ENCODE measurements at regions not wholly inside any gene's neighbourhood (a gene's known extent, or its start where the extent isn't known, plus 50 kb on each side); places are given as distances from the start of the nearest gene placed in this dataset.

DNA sequence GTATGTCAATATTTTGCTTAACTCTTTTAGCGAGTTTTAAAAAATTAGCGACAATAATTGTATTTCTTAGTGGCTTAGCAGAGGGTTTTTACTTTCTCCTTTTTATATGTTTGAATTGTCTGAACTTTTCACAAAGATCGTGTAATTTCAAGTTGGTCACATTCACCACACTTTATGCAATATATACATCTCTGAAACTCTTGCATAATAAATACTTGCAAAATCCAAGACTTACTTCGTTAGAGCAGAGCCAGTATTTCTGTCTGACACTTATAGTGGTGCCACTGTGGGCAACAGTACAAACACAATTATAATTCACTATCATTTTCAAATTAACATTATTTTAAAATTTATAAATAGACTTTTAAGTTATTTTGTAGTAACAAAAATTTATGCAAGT is 62.0 kb downstream of the SUCNR1 start:
- H3K4me1 Mint-ChIP-seq, result no peaks in the 10 kb centered on the region
- H3K27me3 Mint-ChIP-seq, result peaks cover 8% of the 10 kb centered on the region
- H3K36me3 Mint-ChIP-seq (ENCODE audit: low read depth), result no peaks in the 10 kb centered on the region
- no peak overlapping the region for H3K27ac Mint-ChIP-seq
- DNase-seq, result no peak
- CTCF ChIA-PET, result no interaction called here
- H3K4me3 Mint-ChIP-seq, result no peak overlapping the region
- POLR2A ChIA-PET, result no interaction called here
- no peaks in the 10 kb centered on the region for H3K9me3 Mint-ChIP-seq

DNA sequence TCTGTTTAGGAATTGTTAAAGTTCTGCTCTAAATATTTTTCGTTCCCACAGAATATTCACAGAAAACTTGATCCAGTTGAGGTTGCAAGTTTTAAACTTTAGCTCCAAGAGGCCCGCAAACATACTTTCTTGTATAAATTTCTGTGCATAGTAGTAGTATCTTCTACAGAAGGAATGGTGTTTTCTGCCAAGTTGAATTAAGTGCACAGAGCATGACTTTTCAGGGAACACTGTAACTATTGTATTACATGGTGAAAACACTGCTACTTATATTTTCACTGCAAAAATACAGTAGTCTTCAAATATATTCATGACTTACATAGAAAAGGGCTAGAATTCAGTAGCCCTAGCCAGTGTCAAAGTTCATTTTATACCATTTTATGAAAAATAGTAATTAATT is 67.0 kb downstream of the SUCNR1 start:
- H3K27ac Mint-ChIP-seq, result no peak overlapping the region
- no peaks in the 10 kb centered on the region for H3K4me1 Mint-ChIP-seq
- no peaks in the 10 kb centered on the region for H3K9me3 Mint-ChIP-seq
- ChIA-PET POLR2A (no interaction called here), CTCF (no interaction called here)
- H3K36me3 Mint-ChIP-seq (ENCODE audit: low read depth), result no peaks in the 10 kb centered on the region
- H3K27me3 Mint-ChIP-seq, result peaks cover 10% of the 10 kb centered on the region
- no peak for DNase-seq
- H3K4me3 Mint-ChIP-seq, result no peak overlapping the region

DNA sequence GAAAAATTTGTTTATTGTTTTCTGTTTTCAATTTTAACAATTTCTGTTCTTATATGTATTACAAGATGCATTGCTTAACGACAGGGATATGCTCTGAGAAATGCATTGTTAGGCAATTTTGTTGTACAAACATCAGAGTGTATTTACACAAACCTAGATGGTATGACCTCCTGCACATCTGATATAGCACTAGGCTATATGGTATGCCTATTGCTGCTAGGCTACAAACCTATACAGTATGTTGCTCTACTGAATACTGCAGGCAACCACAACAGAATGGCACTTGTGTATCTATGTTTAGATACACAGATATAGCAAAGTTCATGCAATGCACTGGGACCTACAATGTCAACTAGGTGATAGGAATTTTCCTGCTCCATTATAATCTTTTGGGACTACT is 70.1 kb downstream of the SUCNR1 start:
- H3K4me1 Mint-ChIP-seq, result no peaks in the 10 kb centered on the region
- POLR2A ChIA-PET, result no interaction called here
- peaks cover 17% of the 10 kb centered on the region for H3K27me3 Mint-ChIP-seq
- no peak for DNase-seq
- H3K36me3 Mint-ChIP-seq (ENCODE audit: low read depth), result no peaks in the 10 kb centered on the region
- H3K9me3 Mint-ChIP-seq, result no peaks in the 10 kb centered on the region
- CTCF ChIA-PET, result no interaction called here
- no peak overlapping the region for H3K4me3 Mint-ChIP-seq
- H3K27ac Mint-ChIP-seq, result no peak overlapping the region

DNA sequence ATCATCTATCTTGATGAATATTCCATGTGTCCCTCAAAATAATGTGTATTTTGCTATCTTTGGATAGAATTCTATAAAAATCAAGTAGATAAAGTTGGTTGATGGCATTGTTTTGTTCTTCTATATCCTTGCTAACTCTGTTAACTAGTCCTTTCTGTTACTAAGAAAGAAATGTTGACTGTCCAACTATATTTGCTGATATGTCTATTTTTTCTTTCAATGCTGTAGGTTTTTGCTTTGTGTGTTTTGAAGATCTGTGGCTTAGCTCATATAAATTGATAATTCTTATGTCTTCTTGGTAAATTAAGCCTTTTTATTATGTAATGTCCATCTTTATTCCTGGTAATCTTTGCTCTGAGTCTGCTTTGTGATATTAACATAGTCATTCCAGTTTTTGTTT is 70.9 kb downstream of the SUCNR1 start:
- CTCF ChIA-PET, result no interaction called here
- POLR2A ChIA-PET, result no interaction called here
- Mint-ChIP-seq H3K4me3 (no peak overlapping the region), H3K27me3 (peaks cover 20% of the 10 kb centered on the region), H3K36me3 (ENCODE audit: low read depth) (no peaks in the 10 kb centered on the region), H3K9me3 (no peaks in the 10 kb centered on the region), H3K4me1 (no peaks in the 10 kb centered on the region), H3K27ac (no peak overlapping the region)
- DNase-seq, result no peak

DNA sequence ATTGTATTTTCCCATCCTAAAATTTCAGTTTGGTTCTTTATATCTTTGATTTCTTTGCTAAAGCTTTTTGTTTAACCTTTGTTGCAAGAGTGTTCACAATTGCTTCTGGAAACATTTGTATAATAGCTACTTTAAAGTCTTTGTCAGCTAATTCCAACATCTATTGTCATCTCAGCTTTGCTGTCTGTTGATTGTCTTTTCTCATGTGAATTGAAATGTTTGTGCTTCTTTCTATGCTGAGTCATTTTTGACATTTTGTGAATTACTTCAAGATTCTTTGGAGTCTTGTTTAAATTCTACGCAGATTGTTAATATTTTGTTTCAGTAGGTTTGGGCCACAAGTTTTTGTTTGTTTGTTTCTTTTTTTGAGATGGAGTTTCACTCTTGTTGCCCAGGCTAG is 73.2 kb downstream of the SUCNR1 start:
- H3K27ac Mint-ChIP-seq, result no peak overlapping the region
- no peak overlapping the region for H3K4me3 Mint-ChIP-seq
- no peak for DNase-seq
- H3K36me3 Mint-ChIP-seq (ENCODE audit: low read depth), result no peaks in the 10 kb centered on the region
- POLR2A ChIA-PET, result no interaction called here
- CTCF ChIA-PET, result no interaction called here
- H3K4me1 Mint-ChIP-seq, result no peaks in the 10 kb centered on the region
- H3K27me3 Mint-ChIP-seq, result peaks cover 29% of the 10 kb centered on the region
- H3K9me3 Mint-ChIP-seq, result no peaks in the 10 kb centered on the region

DNA sequence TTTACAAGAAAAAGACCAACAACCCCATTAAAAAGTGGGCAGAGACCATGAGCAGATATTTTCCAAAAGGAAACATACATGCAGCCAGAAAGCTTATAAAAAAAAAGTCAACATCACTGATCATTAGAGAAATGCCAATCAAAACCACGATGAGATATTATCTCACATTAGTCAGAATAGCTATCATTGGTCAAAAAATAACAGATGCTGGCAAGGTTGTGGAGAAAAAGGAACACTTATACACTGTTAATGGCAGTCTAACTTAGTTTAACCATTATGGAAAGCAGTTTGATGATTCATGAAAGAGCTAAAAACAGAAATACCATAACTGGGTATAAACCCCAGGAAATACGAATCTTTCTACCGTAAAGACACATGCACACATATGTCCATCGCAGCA is 76.3 kb downstream of the SUCNR1 start:
- Mint-ChIP-seq H3K4me3 (no peak overlapping the region), H3K27ac (no peak overlapping the region), H3K27me3 (peaks cover 29% of the 10 kb centered on the region), H3K36me3 (ENCODE audit: low read depth) (no peaks in the 10 kb centered on the region), H3K9me3 (no peaks in the 10 kb centered on the region), H3K4me1 (no peaks in the 10 kb centered on the region)
- ChIA-PET POLR2A (no interaction called here), CTCF (no interaction called here)
- no peak for DNase-seq

DNA sequence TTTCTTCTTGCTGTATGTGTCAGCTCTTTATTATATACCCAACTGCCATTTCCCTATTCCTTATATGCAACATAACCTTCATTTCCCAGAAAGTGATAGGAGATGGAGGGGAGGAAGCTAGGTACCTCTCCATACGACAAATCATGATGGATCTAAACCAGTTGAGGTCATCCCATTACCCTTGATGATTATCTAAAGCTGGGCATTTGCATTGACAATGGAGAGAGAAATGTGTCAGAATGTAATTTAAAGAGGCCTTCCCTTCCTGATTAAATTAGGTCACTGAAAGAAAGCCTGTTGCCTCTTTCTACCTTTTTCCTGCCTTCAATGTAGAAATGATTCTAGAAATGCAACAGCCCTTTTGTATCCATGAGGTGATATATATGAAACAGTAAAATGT is 81.9 kb downstream of the SUCNR1 start:
- peaks cover 13% of the 10 kb centered on the region for H3K27me3 Mint-ChIP-seq
- H3K36me3 Mint-ChIP-seq (ENCODE audit: low read depth), result no peaks in the 10 kb centered on the region
- no peaks in the 10 kb centered on the region for H3K4me1 Mint-ChIP-seq
- DNase-seq, result no peak
- H3K4me3 Mint-ChIP-seq, result no peak overlapping the region
- CTCF ChIA-PET, result no interaction called here
- no peak overlapping the region for H3K27ac Mint-ChIP-seq
- POLR2A ChIA-PET, result no interaction called here
- no peaks in the 10 kb centered on the region for H3K9me3 Mint-ChIP-seq

DNA sequence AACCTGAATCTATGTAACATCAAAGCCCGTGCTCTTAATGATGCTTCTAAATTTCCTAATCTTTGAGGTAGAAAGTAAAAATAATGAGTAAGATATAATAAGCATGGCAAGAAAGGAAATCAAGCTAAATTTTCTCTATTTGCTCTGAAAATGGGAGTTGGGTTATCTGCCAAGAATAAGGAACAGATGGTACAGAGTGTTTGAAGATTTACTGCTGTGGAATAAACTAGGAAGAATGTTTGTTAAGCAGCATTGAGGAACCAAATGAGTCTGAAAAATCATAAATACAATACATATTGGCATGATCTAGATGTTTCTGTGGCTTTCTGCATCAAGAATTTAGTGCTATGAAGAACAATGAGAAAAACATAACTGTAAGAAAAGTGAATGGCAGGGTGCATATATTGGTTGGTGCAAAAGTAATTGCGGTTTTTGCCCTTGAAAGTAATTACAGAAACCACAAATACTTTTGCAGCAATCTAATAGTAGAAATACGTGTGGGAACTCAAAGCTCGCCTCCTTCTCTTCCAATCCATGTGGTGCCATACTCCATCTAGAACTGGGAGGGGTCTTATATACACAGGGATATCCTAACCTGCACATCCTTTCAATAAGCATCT is 87.6 kb downstream of the SUCNR1 start:
- no peak for DNase-seq
- CTCF ChIA-PET, result no interaction called here
- peaks cover 2% of the 10 kb centered on the region for H3K27me3 Mint-ChIP-seq

DNA sequence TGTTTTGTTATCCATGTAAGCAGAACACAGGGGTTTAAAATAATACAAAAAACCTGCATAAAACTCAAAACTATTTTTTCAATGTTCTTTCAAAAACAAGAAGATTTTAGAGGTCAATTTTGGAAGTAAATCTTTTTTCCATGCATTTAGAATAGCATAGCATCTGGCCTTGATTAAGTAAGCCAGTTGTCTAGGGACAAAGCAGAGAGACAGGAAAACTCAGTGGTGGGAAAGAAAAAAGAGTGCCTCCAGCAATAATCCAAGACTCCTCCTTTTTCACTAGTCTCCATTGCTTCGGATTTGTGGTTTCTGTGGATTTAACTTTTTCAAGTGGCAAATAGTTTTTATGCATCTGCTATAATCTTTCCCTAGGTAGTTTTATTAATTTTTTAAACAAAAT is 88.9 kb downstream of the SUCNR1 start:
- Mint-ChIP-seq H3K27ac (no peak overlapping the region), H3K4me3 (no peak overlapping the region), H3K9me3 (no peaks in the 10 kb centered on the region), H3K36me3 (ENCODE audit: low read depth) (no peaks in the 10 kb centered on the region), H3K4me1 (no peaks in the 10 kb centered on the region), H3K27me3 (no peaks in the 10 kb centered on the region)
- ChIA-PET POLR2A (no interaction called here), CTCF (no interaction called here)
- DNase-seq, result no peak

More for the DNA sequence above, 87.6 kb downstream of the SUCNR1 start:
- Mint-ChIP-seq H3K4me3 (no peak overlapping the region), H3K36me3 (ENCODE audit: low read depth) (no peaks in the 10 kb centered on the region), H3K9me3 (no peaks in the 10 kb centered on the region), H3K4me1 (no peaks in the 10 kb centered on the region), H3K27ac (no peak overlapping the region)
- POLR2A ChIA-PET, result no interaction called here

DNA sequence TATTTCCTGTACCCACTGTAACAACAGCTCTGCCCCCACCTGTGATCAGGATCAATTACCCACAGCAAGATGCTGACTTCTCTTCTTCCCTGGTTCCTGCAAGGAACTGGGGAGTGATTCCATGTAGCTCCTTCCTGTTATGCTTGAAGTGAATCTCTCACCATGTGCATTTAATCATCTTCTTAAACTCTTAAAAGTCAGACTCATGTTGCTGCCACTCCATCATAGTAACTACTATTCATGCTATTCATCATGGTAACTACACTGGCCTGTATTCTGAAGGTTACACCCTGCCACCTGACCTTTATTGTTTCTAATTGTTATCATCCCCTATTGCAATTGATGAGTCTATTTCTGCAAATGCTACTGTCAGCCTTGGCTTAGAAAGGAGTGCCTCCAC is 89.5 kb downstream of the SUCNR1 start:
- H3K9me3 Mint-ChIP-seq, result no peaks in the 10 kb centered on the region
- CTCF ChIA-PET, result no interaction called here
- DNase-seq, result no peak
- H3K27me3 Mint-ChIP-seq, result no peaks in the 10 kb centered on the region
- POLR2A ChIA-PET, result no interaction called here
- no peaks in the 10 kb centered on the region for H3K4me1 Mint-ChIP-seq
- H3K27ac Mint-ChIP-seq, result no peak overlapping the region
- H3K4me3 Mint-ChIP-seq, result no peak overlapping the region
- H3K36me3 Mint-ChIP-seq (ENCODE audit: low read depth), result no peaks in the 10 kb centered on the region

DNA sequence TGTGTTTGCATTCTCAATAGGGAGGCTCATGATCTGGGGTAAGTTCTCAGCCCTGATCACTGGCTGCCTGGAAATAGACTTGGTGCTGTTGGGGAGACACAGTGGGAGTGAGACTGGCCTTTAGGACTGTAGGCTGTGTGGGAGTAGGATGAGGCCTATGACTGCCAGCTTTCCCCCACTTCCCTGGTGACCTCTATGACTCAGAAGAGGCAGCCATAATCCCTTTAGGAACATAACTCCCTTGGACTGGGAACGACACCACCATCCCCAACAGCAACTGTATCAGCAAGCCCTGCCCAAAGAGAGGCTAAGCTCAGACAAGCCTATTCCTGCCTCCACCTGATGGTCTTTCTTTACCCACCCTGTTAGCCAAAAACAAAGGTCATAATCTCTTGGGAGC is 91.3 kb downstream of the SUCNR1 start:
- Mint-ChIP-seq H3K27me3 (no peaks in the 10 kb centered on the region), H3K27ac (no peak overlapping the region)

DNA sequence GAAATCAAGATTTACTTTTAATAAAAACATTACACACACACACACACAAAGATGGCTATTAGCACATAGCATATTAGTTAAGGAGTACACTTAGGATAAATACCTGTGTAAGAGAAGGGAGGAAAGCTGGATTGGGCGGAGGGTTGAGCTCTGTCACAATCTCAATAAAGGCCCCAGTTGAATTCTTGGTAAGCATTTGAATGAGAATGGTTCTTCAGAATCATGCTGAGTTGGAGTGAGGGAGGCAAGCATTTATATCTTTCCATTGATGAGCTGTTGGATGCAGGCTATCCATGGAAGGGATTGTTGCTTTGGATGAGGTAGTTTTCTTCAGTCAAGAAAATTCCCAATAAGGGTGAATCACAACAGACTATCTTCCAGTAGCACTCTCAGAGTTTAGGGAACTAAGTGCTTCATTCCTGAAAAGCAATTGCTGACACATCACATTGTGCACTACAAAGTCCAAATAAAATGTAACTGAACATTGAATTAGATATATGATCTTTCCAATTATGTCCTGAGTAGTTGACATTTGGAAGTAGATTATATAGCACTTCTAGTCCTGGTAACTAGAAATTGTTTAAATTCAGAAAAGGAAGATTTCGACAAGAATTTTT is 95.7 kb downstream of the SUCNR1 start:
- Mint-ChIP-seq H3K4me1 (no peaks in the 10 kb centered on the region), H3K4me3 (no peak overlapping the region), H3K9me3 (no peaks in the 10 kb centered on the region), H3K27ac (no peak overlapping the region), H3K36me3 (ENCODE audit: low read depth) (no peaks in the 10 kb centered on the region), H3K27me3 (no peaks in the 10 kb centered on the region)
- CTCF ChIA-PET, result interaction anchor here (0.6 kb wide), 1 partner anchor 15 kb away, joined by 3 read pairs; no protein-coding TSS in a partner anchor
- POLR2A ChIA-PET, result no interaction called here
- DNase-seq, result no peak

More for the DNA sequence above, 91.3 kb downstream of the SUCNR1 start:
- Mint-ChIP-seq H3K4me3 (no peak overlapping the region), H3K4me1 (no peaks in the 10 kb centered on the region), H3K9me3 (no peaks in the 10 kb centered on the region), H3K36me3 (ENCODE audit: low read depth) (no peaks in the 10 kb centered on the region)
- CTCF ChIA-PET, result no interaction called here
- DNase-seq, result no peak
- POLR2A ChIA-PET, result no interaction called here

DNA sequence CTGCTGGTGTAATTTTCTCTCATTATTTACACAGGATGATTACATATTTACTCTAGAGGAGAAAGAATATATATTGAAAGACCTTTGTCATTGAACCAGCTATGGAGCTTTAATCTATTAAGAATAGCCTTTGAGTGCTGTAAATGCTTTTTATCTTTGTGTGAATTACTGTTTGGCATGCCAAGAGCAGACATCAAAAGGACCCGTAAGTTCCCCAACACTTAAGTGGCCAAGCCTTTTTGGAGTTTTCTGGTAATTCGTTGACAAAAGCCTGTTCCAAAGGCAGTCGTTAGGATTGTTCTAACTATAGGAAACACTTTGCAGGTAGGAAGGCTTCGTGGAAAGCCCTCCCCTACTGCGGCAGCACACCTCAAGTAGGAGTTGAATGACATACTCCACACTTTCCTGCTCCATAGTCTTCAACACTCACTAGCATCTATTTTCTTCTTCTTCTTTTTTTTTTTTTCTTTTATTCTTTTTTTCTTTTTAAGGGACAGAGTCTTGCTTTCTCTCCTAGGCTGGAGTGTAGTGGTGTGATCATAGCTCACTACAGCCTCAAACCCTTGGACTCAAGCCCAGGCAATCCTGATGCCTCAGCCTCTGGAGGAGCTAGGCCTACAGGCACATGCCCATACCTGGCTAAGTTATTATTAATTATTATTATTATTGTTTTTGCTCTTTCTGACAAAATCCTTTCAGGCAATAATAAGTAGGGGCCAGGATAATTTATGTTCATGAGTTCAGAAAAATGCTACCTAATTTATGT is 98.6 kb downstream of the SUCNR1 start:
- no peaks in the 10 kb centered on the region for H3K36me3 Mint-ChIP-seq (ENCODE audit: low read depth)
- H3K4me1 Mint-ChIP-seq, result no peaks in the 10 kb centered on the region
- no peak for DNase-seq
- H3K9me3 Mint-ChIP-seq, result no peaks in the 10 kb centered on the region
- H3K4me3 Mint-ChIP-seq, result no peak overlapping the region
- ChIA-PET POLR2A (no interaction called here), CTCF (no interaction called here)
- H3K27ac Mint-ChIP-seq, result no peak overlapping the region
- H3K27me3 Mint-ChIP-seq, result no peaks in the 10 kb centered on the region

DNA sequence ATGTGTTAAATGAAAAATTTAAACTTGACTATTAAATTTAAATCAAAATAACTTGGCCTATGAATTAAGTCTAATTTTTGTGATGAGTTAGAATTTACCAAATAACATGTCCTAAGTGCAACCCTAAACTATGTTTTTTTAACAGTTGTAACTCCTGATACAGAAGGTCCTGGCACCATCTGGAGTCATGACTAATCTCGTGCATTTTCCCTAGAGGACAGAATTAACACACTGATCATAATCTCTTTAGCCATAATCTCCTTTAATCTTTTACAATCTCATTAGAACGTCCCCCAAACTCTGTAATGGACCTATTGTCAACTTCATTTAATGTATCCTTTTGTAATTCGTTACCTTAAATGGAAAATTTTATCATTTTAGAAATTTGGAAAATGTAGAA is 100.6 kb downstream of the SUCNR1 start:
- H3K36me3 Mint-ChIP-seq (ENCODE audit: low read depth), result no peaks in the 10 kb centered on the region
- CTCF ChIA-PET, result no interaction called here
- H3K27me3 Mint-ChIP-seq, result no peaks in the 10 kb centered on the region
- no peaks in the 10 kb centered on the region for H3K4me1 Mint-ChIP-seq
- DNase-seq, result no peak
- no peaks in the 10 kb centered on the region for H3K9me3 Mint-ChIP-seq
- H3K4me3 Mint-ChIP-seq, result no peak overlapping the region
- no peak overlapping the region for H3K27ac Mint-ChIP-seq
- POLR2A ChIA-PET, result no interaction called here

Data from activated CD4-positive, alpha-beta memory T cell treated with anti-CD3 and anti-CD28 coated beads, Interleukin-2, amount 10 ng/mL, durations not matched to agents 7 days and 5 days (primary cell).